HCT116 (cell line): ENCODE measurements at regions not wholly inside any gene's neighbourhood (a gene's known extent, or its start where the extent isn't known, plus 50 kb on each side); places are given as distances from the start of the nearest gene placed in this dataset.

Experiments
- ATAC-seq: fragments of 200-7000 bp; cut with Tn5 transposase; 2 replicates; pipeline ENCODE4 v1.9.1; 2020; ENCODE audit warnings: mild to moderate bottlenecking, moderate library complexity
- BruUV-seq: library from RNA; stranded (reverse); fragments of 400-500 nt; replicated peaks from 2 replicates; lab custom pipeline; 2021; lab: Mats Ljungman, UMichigan
- CTCF ChIA-PET: fragments of 300-600 bp; sonication (Branson Sonifier 250); formaldehyde crosslinking; loops from one replicate; lab custom pipeline; 2021; ENCODE audit warnings: antibody characterized with exemption; lab: Charles Lee
- POLR2A ChIA-PET: fragments of 300-600, 350-600 bp; sonication (Branson Sonifier 250); formaldehyde crosslinking; loops from one replicate; lab custom pipeline; 2021; ENCODE audit warnings: antibody characterized with exemption; lab: Charles Lee
- RAD21 ChIA-PET, 2 experiments: fragments of 300-600 bp; sonication (Branson Sonifier 250); formaldehyde crosslinking; loops; one replicate each; lab custom pipeline; 2023; ENCODE audit warnings: low total read pairs in 2 of 2; ENCODE audit not compliant: uncharacterized antibody in 2 of 2, unreplicated experiment in 2 of 2, low non-redundant PET in 1 of 2; lab: Charles Lee
- DNase-seq: peaks from one replicate; pipeline ENCODE4 v3.0.0-alpha.2; 2010; ENCODE audit warnings: low read depth, low spot score
- H2AFZ ChIP-seq: fragments of 200-600 bp; shearing (Covaris generic), sonication (generic); 2 replicates; pipeline ENCODE4 v1.6.1; 2017; ENCODE audit warnings: low read depth, mixed run types, mixed read lengths, antibody characterized with exemption, low read length; ENCODE audit not compliant: poor library complexity, severe bottlenecking
- H3K27ac ChIP-seq: 2 replicates; pipeline ENCODE4 v1.5.1; 2012; ENCODE audit warnings: low read depth, low read length
- H3K27me3 ChIP-seq: fragments of 200-600 bp; sonication (generic); 2 replicates; pipeline ENCODE4 v1.6.1; 2016; ENCODE audit warnings: mixed run types, low read length, mixed read lengths; ENCODE audit not compliant: insufficient read depth
- H3K36me3 ChIP-seq, 2 experiments: fragments of 200-500 bp in 1 of 2; fragments of 200-600 bp in 1 of 2; sonication (Bioruptor generic) in 1 of 2; sonication (generic) in 1 of 2; 2 replicates each; pipeline versions ENCODE4 v1.5.1 to v1.6.1; 2014 to 2016; ENCODE audit warnings: low read length in 2 of 2, inconsistent platforms in 1 of 2, mixed read lengths in 1 of 2, mixed run types in 1 of 2; ENCODE audit not compliant: insufficient read depth in 2 of 2, control insufficient read depth in 1 of 2
- H3K4me1 ChIP-seq, 2 experiments: fragments of 200-600 bp in 1 of 2; sonication (generic) in 1 of 2; 2 replicates each; pipeline versions ENCODE4 v1.5.1 to v1.6.1; 2012 to 2017; ENCODE audit warnings: low read length in 2 of 2, inconsistent platforms in 1 of 2, mild to moderate bottlenecking in 1 of 2, mixed read lengths in 1 of 2, mixed run types in 1 of 2, moderate library complexity in 1 of 2; ENCODE audit not compliant: insufficient read depth in 2 of 2, control insufficient read depth in 1 of 2
- H3K4me2 ChIP-seq: fragments of 200-600 bp; sonication (generic); 2 replicates; pipeline ENCODE4 v1.6.1; 2017; ENCODE audit warnings: mixed run types, low read length, mixed read lengths
- H3K4me3 ChIP-seq, 2 experiments: fragments of 200-600 bp in 1 of 2; sonication (generic) in 1 of 2; replicated peaks in 1 of 2; 2 replicates each; pipeline ENCODE4 v1.5.1; 2011 to 2016; ENCODE audit warnings: low read length in 2 of 2, control low read depth in 1 of 2, low read depth in 1 of 2, mild to moderate bottlenecking in 1 of 2, mixed read lengths in 1 of 2, mixed run types in 1 of 2
- H3K79me2 ChIP-seq: fragments of 200-600 bp; sonication (generic); 2 replicates; pipeline ENCODE4 v1.6.1; 2017; ENCODE audit warnings: mild to moderate bottlenecking, mixed run types, low read length, moderate library complexity, mixed read lengths; ENCODE audit not compliant: insufficient read depth
- H3K9ac ChIP-seq: fragments of 200-600 bp; sonication (generic); 2 replicates; pipeline ENCODE4 v1.6.1; 2016; ENCODE audit warnings: low read length, mixed read lengths
- H3K9me2 ChIP-seq: fragments of 200-600 bp; sonication (generic), shearing (Covaris generic); 2 replicates; pipeline ENCODE4 v1.6.1; 2017; ENCODE audit warnings: mixed run types, mild to moderate bottlenecking, moderate library complexity; ENCODE audit not compliant: insufficient read depth
- H3K9me3 ChIP-seq, 2 experiments: fragments of 200-500 bp in 1 of 2; fragments of 200-600 bp in 1 of 2; sonication (Bioruptor generic) in 1 of 2; sonication (generic) in 1 of 2; 2 replicates each; pipeline ENCODE4 v1.6.1; 2014 to 2017; ENCODE audit warnings: low read length in 2 of 2, mixed read lengths in 2 of 2, inconsistent platforms in 1 of 2, low read depth in 1 of 2, mild to moderate bottlenecking in 1 of 2, mixed run types in 1 of 2, moderate library complexity in 1 of 2; ENCODE audit not compliant: control insufficient read depth in 1 of 2, insufficient read depth in 1 of 2
- H4K20me1 ChIP-seq: fragments of 200-600 bp; sonication (generic), shearing (Covaris generic); 2 replicates; pipeline ENCODE4 v1.6.1; 2017; ENCODE audit warnings: mixed run types, mild to moderate bottlenecking, moderate library complexity; ENCODE audit not compliant: insufficient read depth
- ATF3 ChIP-seq: IDR thresholded peaks from 2 replicates; pipeline ENCODE4 v1.6.1; 2012
- CBX3 ChIP-seq: IDR thresholded peaks from 2 replicates; pipeline ENCODE4 v1.6.1; 2012; ENCODE audit warnings: low read depth
- CTCF ChIP-seq, 3 experiments: fragments of 200-600 bp in 1 of 3; sonication (generic) in 1 of 3; IDR thresholded peaks in 2 of 3; conservative IDR thresholded peaks in 1 of 3; 2 replicates each; pipeline ENCODE4 v1.5.1; 2012 to 2017; ENCODE audit warnings: low read depth in 2 of 3, low read length in 2 of 3, antibody characterized with exemption in 1 of 3, borderline replicate concordance in 1 of 3, control low read depth in 1 of 3, mild to moderate bottlenecking in 1 of 3, mixed read lengths in 1 of 3, mixed run types in 1 of 3, moderate library complexity in 1 of 3; ENCODE audit not compliant: insufficient read depth in 1 of 3
- EGR1 ChIP-seq: IDR thresholded peaks from 2 replicates; pipeline ENCODE4 v1.6.1; 2012; ENCODE audit warnings: low read depth
- ELF1 ChIP-seq: IDR thresholded peaks from 2 replicates; pipeline ENCODE4 v1.6.1; 2012; ENCODE audit warnings: low read depth, borderline replicate concordance
- EZH2 ChIP-seq: fragments of 200-600 bp; sonication (generic); IDR thresholded peaks from 2 replicates; pipeline ENCODE4 v1.6.1; 2017; ENCODE audit warnings: antibody characterized with exemption, mixed run types
- EZH2phosphoT487 ChIP-seq: fragments of 200-600 bp; IDR thresholded peaks from 2 replicates; pipeline ENCODE4 v1.6.1; 2018; ENCODE audit warnings: antibody characterized with exemption, borderline replicate concordance
- FOSL1 ChIP-seq: IDR thresholded peaks from 2 replicates; pipeline ENCODE4 v1.6.1; 2012; ENCODE audit warnings: low read depth
- JUND ChIP-seq: IDR thresholded peaks from 2 replicates; pipeline ENCODE4 v1.6.1; 2012
- MAX ChIP-seq: IDR thresholded peaks from 2 replicates; pipeline ENCODE4 v1.6.1; 2012
- POLR2A ChIP-seq: IDR thresholded peaks from 2 replicates; pipeline ENCODE4 v1.7.0; 2011; ENCODE audit warnings: borderline replicate concordance; ENCODE audit not compliant: insufficient read depth, insufficient read length; ENCODE audit errors: extremely low read depth
- POLR2AphosphoS5 ChIP-seq: IDR thresholded peaks from 2 replicates; pipeline ENCODE4 v1.6.1; 2011; ENCODE audit warnings: mild to moderate bottlenecking, low read depth, low read length, moderate library complexity
- RAD21 ChIP-seq: IDR thresholded peaks from 2 replicates; pipeline ENCODE4 v1.6.1; 2012; ENCODE audit warnings: low read depth, mild to moderate bottlenecking
- REST ChIP-seq: IDR thresholded peaks from 2 replicates; pipeline ENCODE4 v1.6.1; 2012; ENCODE audit warnings: low read depth
- SIN3A ChIP-seq: IDR thresholded peaks from 2 replicates; pipeline ENCODE4 v1.6.1; 2012; ENCODE audit warnings: low read depth
- SP1 ChIP-seq: IDR thresholded peaks from 2 replicates; pipeline ENCODE4 v1.6.1; 2012; ENCODE audit warnings: low read depth
- SRF ChIP-seq: IDR thresholded peaks from 2 replicates; pipeline ENCODE4 v1.6.1; 2012; ENCODE audit warnings: low read depth
- TCF7L2 ChIP-seq: IDR thresholded peaks from 2 replicates; pipeline ENCODE4 v1.7.0; 2011; ENCODE audit warnings: borderline replicate concordance, inconsistent platforms; ENCODE audit not compliant: insufficient read depth, insufficient read length; ENCODE audit errors: extremely low read depth
- ZBTB33 ChIP-seq: IDR thresholded peaks from 2 replicates; pipeline ENCODE4 v1.6.1; 2011; ENCODE audit warnings: mild to moderate bottlenecking, low read length, moderate library complexity; ENCODE audit not compliant: insufficient replicate concordance; ENCODE audit errors: extremely low read depth
- ZFX ChIP-seq: fragments of 450-650 bp; IDR thresholded peaks from 2 replicates; pipeline ENCODE4 v1.6.1; 2017
- intact Hi-C: fragments of 100-400 bp; cut with micrococcal nuclease; formaldehyde crosslinking; loops from 2 replicates; pipeline ENCODE4 v1.10.0; 2022

GRCh38 chrY:8479141-8479540, 858.1 kb upstream of the TSPY4 start:
- DNase-seq (no peak), ATAC-seq (no peak)
- H3K9ac ChIP-seq = no peak overlapping the region
- no peaks in the 10 kb centered on the region for H3K9me2 ChIP-seq
- BruUV-seq = no TSS peak
- no peak overlapping the region for H2AFZ ChIP-seq
- H3K36me3 ChIP-seq = no peaks in the 10 kb centered on the region
- H3K4me3 ChIP-seq = no peak overlapping the region
- intact Hi-C loops = no loop called here
- H3K79me2 ChIP-seq = no peaks in the 10 kb centered on the region
- no peak overlapping the region for H3K27ac ChIP-seq
- no peak for TF ChIP-seq SIN3A
- no peak for TF ChIP-seq ZBTB33
- no peak for TF ChIP-seq POLR2AphosphoS5
- no peak for TF ChIP-seq MAX
- no peak for TF ChIP-seq TCF7L2
- TF ChIP-seq SRF = no peak
- no peak for TF ChIP-seq SP1
- TF ChIP-seq ZFX = no peak
- no peak for TF ChIP-seq REST
- TF ChIP-seq EZH2 = no peak
- TF ChIP-seq JUND = no peak
- TF ChIP-seq CTCF (IDR thresholded peaks at IDR 0.05 in 2 of 3, conservative IDR thresholded peaks at IDR 0.05 in 1 of 3; ENCODE audit: borderline replicate concordance in 1 of 3, insufficient read depth in 1 of 3, low read depth in 2 of 3, low read length in 2 of 3) = no peak
- TF ChIP-seq EZH2phosphoT487 = no peak
- no peak for TF ChIP-seq RAD21
- TF ChIP-seq CBX3 = no peak
- no peak for TF ChIP-seq ATF3
- no peak for TF ChIP-seq FOSL1
- TF ChIP-seq ELF1 = no peak
- TF ChIP-seq EGR1 = no peak
- no peak for TF ChIP-seq POLR2A
- RAD21 ChIA-PET = no interaction called here
- CTCF ChIA-PET = no interaction called here
- POLR2A ChIA-PET = no interaction called here
- H3K4me2 ChIP-seq = no peak overlapping the region
- H3K27me3 ChIP-seq = no peaks in the 10 kb centered on the region
- no peaks in the 10 kb centered on the region for H3K4me1 ChIP-seq
- no peaks in the 10 kb centered on the region for H3K9me3 ChIP-seq
- no peaks in the 10 kb centered on the region for H4K20me1 ChIP-seq
